ENCODE measurements at regions not wholly inside any gene's neighbourhood (a gene's known extent, or its start where the extent isn't known, plus 50 kb on each side); places are given as distances from the start of the nearest gene placed in this dataset.

- TF ChIP-seq CTCF (IDR thresholded peaks at IDR 0.05; ENCODE audit: low read length) (no peak), EZH2 (IDR thresholded peaks at IDR 0.05; ENCODE audit: borderline replicate concordance, low read length) (no peak)
These were observed 146.3 kb upstream of the B3GAT1 start for GRCh38 chr11:134558258-134558835.

Measured in OCI-LY1 (cell line).